DOHH2 (cell line): ENCODE measurements at regions not wholly inside any gene's neighbourhood (a gene's known extent, or its start where the extent isn't known, plus 50 kb on each side); places are given as distances from the start of the nearest gene placed in this dataset.

ENCODE experiments used
- EZH2phosphoT487 ChIP-seq: fragments of 200-600 bp; sonication (generic); IDR thresholded peaks from 2 replicates; pipeline ENCODE4 v1.6.1; 2017; ENCODE audit warnings: borderline replicate concordance, mild to moderate bottlenecking, antibody characterized with exemption, low read length, moderate library complexity, mixed read lengths
- TF ChIP-seq, protein P1 (sequence below): fragments of 200-600 bp; sonication (generic); IDR thresholded peaks from one replicate; pipeline ENCODE4 v1.5.1; 2014; ENCODE audit warnings: antibody characterized with exemption, mild to moderate bottlenecking, low read depth, low read length; ENCODE audit not compliant: poor library complexity, severe bottlenecking

DNA sequence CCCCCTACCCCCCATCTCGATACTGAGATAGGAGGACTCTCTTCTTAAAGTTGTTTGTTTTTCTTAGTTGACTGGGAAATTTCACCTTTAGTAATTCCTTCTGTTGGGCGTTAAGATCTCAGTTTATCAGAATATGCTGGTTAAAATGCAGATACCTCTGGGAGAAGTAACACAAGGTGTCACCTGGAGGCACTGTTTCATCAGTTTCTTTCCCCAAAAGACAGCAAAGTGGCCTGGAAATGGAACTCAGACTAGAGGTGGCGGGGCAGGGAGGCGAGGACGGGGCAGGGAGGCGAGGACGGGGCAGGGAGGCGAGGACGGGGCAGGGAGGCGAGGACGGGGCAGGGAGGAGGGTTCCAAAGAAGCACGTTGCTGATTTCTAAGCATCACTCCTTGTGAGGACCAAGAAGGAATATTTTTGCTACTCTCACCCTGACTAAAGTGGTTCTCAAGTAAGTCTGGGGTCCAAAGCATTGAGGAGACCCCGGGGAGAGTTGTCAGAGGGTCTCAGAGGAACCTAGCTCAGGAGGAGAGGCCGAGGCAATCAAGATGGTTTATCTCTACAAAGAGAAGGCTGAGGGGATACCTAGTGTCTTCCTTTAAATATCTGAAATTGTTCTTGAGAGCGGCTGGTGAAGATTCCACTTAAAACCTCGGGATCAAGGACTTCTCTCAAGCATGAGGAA is 147.0 kb upstream of the B3GAT1 start:
- TF ChIP-seq, protein P1, sequence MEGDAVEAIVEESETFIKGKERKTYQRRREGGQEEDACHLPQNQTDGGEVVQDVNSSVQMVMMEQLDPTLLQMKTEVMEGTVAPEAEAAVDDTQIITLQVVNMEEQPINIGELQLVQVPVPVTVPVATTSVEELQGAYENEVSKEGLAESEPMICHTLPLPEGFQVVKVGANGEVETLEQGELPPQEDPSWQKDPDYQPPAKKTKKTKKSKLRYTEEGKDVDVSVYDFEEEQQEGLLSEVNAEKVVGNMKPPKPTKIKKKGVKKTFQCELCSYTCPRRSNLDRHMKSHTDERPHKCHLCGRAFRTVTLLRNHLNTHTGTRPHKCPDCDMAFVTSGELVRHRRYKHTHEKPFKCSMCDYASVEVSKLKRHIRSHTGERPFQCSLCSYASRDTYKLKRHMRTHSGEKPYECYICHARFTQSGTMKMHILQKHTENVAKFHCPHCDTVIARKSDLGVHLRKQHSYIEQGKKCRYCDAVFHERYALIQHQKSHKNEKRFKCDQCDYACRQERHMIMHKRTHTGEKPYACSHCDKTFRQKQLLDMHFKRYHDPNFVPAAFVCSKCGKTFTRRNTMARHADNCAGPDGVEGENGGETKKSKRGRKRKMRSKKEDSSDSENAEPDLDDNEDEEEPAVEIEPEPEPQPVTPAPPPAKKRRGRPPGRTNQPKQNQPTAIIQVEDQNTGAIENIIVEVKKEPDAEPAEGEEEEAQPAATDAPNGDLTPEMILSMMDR, result no peak
- no peak for TF ChIP-seq EZH2phosphoT487
